Neural progenitor cell (in vitro differentiated cells): ENCODE measurements at regions not wholly inside any gene's neighbourhood (a gene's known extent, or its start where the extent isn't known, plus 50 kb on each side); places are given as distances from the start of the nearest gene placed in this dataset.

Source experiments
- EZH2phosphoT487 ChIP-seq: fragments of 200-600 bp; sonication (generic); IDR thresholded peaks from 2 replicates; pipeline ENCODE4 v1.6.1; 2017; ENCODE audit warnings: antibody characterized with exemption
- TF ChIP-seq, protein P1 (sequence below): fragments of 200-600 bp; sonication (generic); IDR thresholded peaks from 2 replicates; pipeline ENCODE4 v1.5.1; 2017; ENCODE audit warnings: antibody characterized with exemption, mild to moderate bottlenecking

GRCh38 chr9:108665521-108666239 lies 190.1 kb downstream of the ACTL7B start:
- TF ChIP-seq, protein P1, sequence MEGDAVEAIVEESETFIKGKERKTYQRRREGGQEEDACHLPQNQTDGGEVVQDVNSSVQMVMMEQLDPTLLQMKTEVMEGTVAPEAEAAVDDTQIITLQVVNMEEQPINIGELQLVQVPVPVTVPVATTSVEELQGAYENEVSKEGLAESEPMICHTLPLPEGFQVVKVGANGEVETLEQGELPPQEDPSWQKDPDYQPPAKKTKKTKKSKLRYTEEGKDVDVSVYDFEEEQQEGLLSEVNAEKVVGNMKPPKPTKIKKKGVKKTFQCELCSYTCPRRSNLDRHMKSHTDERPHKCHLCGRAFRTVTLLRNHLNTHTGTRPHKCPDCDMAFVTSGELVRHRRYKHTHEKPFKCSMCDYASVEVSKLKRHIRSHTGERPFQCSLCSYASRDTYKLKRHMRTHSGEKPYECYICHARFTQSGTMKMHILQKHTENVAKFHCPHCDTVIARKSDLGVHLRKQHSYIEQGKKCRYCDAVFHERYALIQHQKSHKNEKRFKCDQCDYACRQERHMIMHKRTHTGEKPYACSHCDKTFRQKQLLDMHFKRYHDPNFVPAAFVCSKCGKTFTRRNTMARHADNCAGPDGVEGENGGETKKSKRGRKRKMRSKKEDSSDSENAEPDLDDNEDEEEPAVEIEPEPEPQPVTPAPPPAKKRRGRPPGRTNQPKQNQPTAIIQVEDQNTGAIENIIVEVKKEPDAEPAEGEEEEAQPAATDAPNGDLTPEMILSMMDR = no peak
- no peak for TF ChIP-seq EZH2phosphoT487
